ENCODE measurements at regions not wholly inside any gene's neighbourhood (a gene's known extent, or its start where the extent isn't known, plus 50 kb on each side); places are given as distances from the start of the nearest gene placed in this dataset.

- Histone ChIP-seq H4K20me1 (ENCODE audit: insufficient read depth, low read length) (no peaks in the 10 kb centered on the region), H2AFZ (ENCODE audit: insufficient read depth, low read depth, low read length, poor library complexity, severe bottlenecking) (no peak overlapping the region), H3K4me3 (replicated peaks in 1 of 3; ENCODE audit: low read depth in 2 of 3, low read length in 3 of 3) (no peak overlapping the region), H3K9ac (ENCODE audit: insufficient read depth, low read length, poor library complexity, severe bottlenecking) (no peak overlapping the region), H3K36me3 (replicated peaks in 1 of 2; ENCODE audit: control insufficient read depth in 1 of 2, insufficient read depth in 2 of 2, low read length in 2 of 2) (no peaks in the 10 kb centered on the region), H3K79me2 (ENCODE audit: insufficient read depth, low read length) (no peaks in the 10 kb centered on the region), H3K9me3 (replicated peaks in 1 of 2; ENCODE audit: control insufficient read depth in 1 of 2, insufficient read depth in 1 of 2, low read length in 2 of 2) (no peaks in the 10 kb centered on the region), H3K27me3 (ENCODE audit: control insufficient read depth in 2 of 2, insufficient read depth in 2 of 2, low read length in 2 of 2) (no peaks in the 10 kb centered on the region), H3K4me1 (ENCODE audit: control insufficient read depth in 1 of 2, insufficient read depth in 2 of 2, low read length in 2 of 2) (no peaks in the 10 kb centered on the region), H3K27ac (ENCODE audit: low read depth in 1 of 2, low read length in 2 of 2) (no peak overlapping the region), H3K4me2 (replicated peaks; ENCODE audit: extremely low read depth, low read length, poor library complexity, severe bottlenecking) (no peak overlapping the region)
- Mint-ChIP-seq H3K4me3 (no peak overlapping the region), H3K27me3 (ENCODE audit: low read depth in 3 of 3) (peaks cover 0 to 2% (median 0%) of the 10 kb centered on the region in 3 donors), H3K9me3 (peaks cover 0 to 5% (median 2%) of the 10 kb centered on the region in 7 donors), H3K4me1 (no peaks in the 10 kb centered on the region), H3K36me3 (no peaks in the 10 kb centered on the region), H3K27ac (no peak overlapping the region)
- no peak for TF ChIP-seq CTCF (IDR thresholded peaks at IDR 0.05)
- intact Hi-C loops (cut with micrococcal nuclease), result no loop called here
- WGBS (ENCODE audit: insufficient coverage), result no CpG with 5 or more reads among the region's 1 CpG
- DNase-seq, result no peak
These were observed 212.9 kb upstream of the TBX18 start for GRCh38 chr6:84977363-84977705.

- Mint-ChIP-seq H3K4me1 (no peaks in the 10 kb centered on the region), H3K36me3 (no peaks in the 10 kb centered on the region), H3K27me3 (ENCODE audit: low read depth in 3 of 3) (peaks cover 0 to 2% (median 0%) of the 10 kb centered on the region in 3 donors), H3K27ac (no peak overlapping the region), H3K9me3 (peaks cover 0 to 5% (median 3%) of the 10 kb centered on the region in 7 donors), H3K4me3 (no peak overlapping the region)
- no peaks in the 10 kb centered on the region for H3K4me1 ChIP-seq (ENCODE audit: control insufficient read depth in 1 of 2, insufficient read depth in 2 of 2, low read length in 2 of 2)
- 74% methylated on average over 2 of the region's 4 CpGs for WGBS (ENCODE audit: insufficient coverage)
- H3K27me3 ChIP-seq (ENCODE audit: control insufficient read depth in 2 of 2, insufficient read depth in 2 of 2, low read length in 2 of 2), result no peaks in the 10 kb centered on the region
- no peaks in the 10 kb centered on the region for H4K20me1 ChIP-seq (ENCODE audit: insufficient read depth, low read length)
- H3K27ac ChIP-seq (ENCODE audit: low read depth in 1 of 2, low read length in 2 of 2), result no peak overlapping the region
- no peaks in the 10 kb centered on the region for H3K9me3 ChIP-seq (replicated peaks in 1 of 2; ENCODE audit: control insufficient read depth in 1 of 2, insufficient read depth in 1 of 2, low read length in 2 of 2)
- H3K4me3 ChIP-seq (replicated peaks in 1 of 3; ENCODE audit: low read depth in 2 of 3, low read length in 3 of 3), result no peak overlapping the region
- H3K36me3 ChIP-seq (replicated peaks in 1 of 2; ENCODE audit: control insufficient read depth in 1 of 2, insufficient read depth in 2 of 2, low read length in 2 of 2), result no peaks in the 10 kb centered on the region
- H2AFZ ChIP-seq (ENCODE audit: insufficient read depth, low read depth, low read length, poor library complexity, severe bottlenecking), result no peak overlapping the region
- intact Hi-C loops (cut with micrococcal nuclease), result no loop called here
- no peak for TF ChIP-seq CTCF (IDR thresholded peaks at IDR 0.05)
- H3K9ac ChIP-seq (ENCODE audit: insufficient read depth, low read length, poor library complexity, severe bottlenecking), result no peak overlapping the region
- no peaks in the 10 kb centered on the region for H3K79me2 ChIP-seq (ENCODE audit: insufficient read depth, low read length)
- H3K4me2 ChIP-seq (replicated peaks; ENCODE audit: extremely low read depth, low read length, poor library complexity, severe bottlenecking), result no peak overlapping the region
- no peak for DNase-seq
These were observed 212.3 kb upstream of the TBX18 start for GRCh38 chr6:84976526-84977362.

Data from CD14-positive monocyte (primary cell).